Endodermal cell (in vitro differentiated cells): ENCODE measurements at regions not wholly inside any gene's neighbourhood (a gene's known extent, or its start where the extent isn't known, plus 50 kb on each side); places are given as distances from the start of the nearest gene placed in this dataset.
A peak's percentile ranks its signal among the peaks of the same experiment; 100 is the strongest.
"Not testable (repeated sequence)": the region's sequence is repeated elsewhere in the genome, so short reads cannot be mapped to it uniquely, and the experiment has no call there.

ENCODE experiments used
- DNase-seq: peaks from one replicate; pipeline ENCODE4 v3.0.0-alpha.2; 2017
- H3K27ac ChIP-seq: 2 replicates; pipeline ENCODE4 v1.5.1; 2013; ENCODE audit warnings: mild to moderate bottlenecking, low read depth, low read length, moderate library complexity
- H3K27me3 ChIP-seq: 2 replicates; pipeline ENCODE4 v1.6.1; 2013; ENCODE audit warnings: mild to moderate bottlenecking, low read length, moderate library complexity; ENCODE audit not compliant: insufficient read depth, control insufficient read depth, poor library complexity, severe bottlenecking
- H3K36me3 ChIP-seq: 2 replicates; pipeline ENCODE4 v1.7.0; 2013; ENCODE audit warnings: mild to moderate bottlenecking, low read length, moderate library complexity; ENCODE audit not compliant: control insufficient read depth, insufficient read depth
- H3K4me1 ChIP-seq: one replicate; pipeline ENCODE4 v1.7.0; 2013; ENCODE audit warnings: low read length; ENCODE audit not compliant: control insufficient read depth, insufficient read depth
- H3K4me3 ChIP-seq: 2 replicates; pipeline ENCODE4 v1.5.1; 2013; ENCODE audit warnings: mild to moderate bottlenecking, low read length, moderate library complexity
- H3K9ac ChIP-seq: 2 replicates; pipeline ENCODE4 v1.6.1; 2013; ENCODE audit warnings: mild to moderate bottlenecking, low read length, moderate library complexity; ENCODE audit not compliant: poor library complexity, severe bottlenecking; ENCODE audit errors: extremely low read depth
- H3K9me3 ChIP-seq: 2 replicates; pipeline ENCODE4 v1.6.1; 2013; ENCODE audit warnings: mild to moderate bottlenecking, low read length, moderate library complexity; ENCODE audit not compliant: control insufficient read depth
- H3K27ac Mint-ChIP-seq: 2 replicates; pipeline ENCODE4 v1.8.0; 2020; ENCODE audit warnings: mixed read lengths
- H3K27me3 Mint-ChIP-seq: 2 replicates; pipeline ENCODE4 v1.8.0; 2021; ENCODE audit warnings: mild to moderate bottlenecking, mixed read lengths; ENCODE audit not compliant: insufficient read depth
- H3K36me3 Mint-ChIP-seq: 2 replicates; pipeline ENCODE4 v1.8.0; 2020; ENCODE audit warnings: low read depth, mixed read lengths
- H3K4me1 Mint-ChIP-seq: 2 replicates; pipeline ENCODE4 v1.8.0; 2020; ENCODE audit warnings: mixed read lengths
- H3K4me3 Mint-ChIP-seq: 2 replicates; pipeline ENCODE4 v1.8.0; 2020; ENCODE audit warnings: mild to moderate bottlenecking, moderate library complexity, mixed read lengths
- H3K9me3 Mint-ChIP-seq: 2 replicates; pipeline ENCODE4 v1.8.0; 2020; ENCODE audit warnings: mild to moderate bottlenecking, mixed read lengths
- WGBS, 2 experiments: methylation state at CpG; one replicate each; pipeline versions ENCODE4 v1.1.5 to v1.1.7; 2013; ENCODE audit warnings: missing lambda C conversion rate in 2 of 2, mixed read lengths in 1 of 2; ENCODE audit not compliant: insufficient coverage in 1 of 2, insufficient read length in 1 of 2; 5-methylcytosine and 5-hydroxymethylcytosine counted together
- TF ChIP-seq, protein P1 (sequence below): fragments of 200-600 bp; sonication (generic); conservative IDR thresholded peaks from 2 replicates; pipeline ENCODE4 v1.5.0; 2021; ENCODE audit warnings: antibody characterized with exemption, mild to moderate bottlenecking

DNA sequence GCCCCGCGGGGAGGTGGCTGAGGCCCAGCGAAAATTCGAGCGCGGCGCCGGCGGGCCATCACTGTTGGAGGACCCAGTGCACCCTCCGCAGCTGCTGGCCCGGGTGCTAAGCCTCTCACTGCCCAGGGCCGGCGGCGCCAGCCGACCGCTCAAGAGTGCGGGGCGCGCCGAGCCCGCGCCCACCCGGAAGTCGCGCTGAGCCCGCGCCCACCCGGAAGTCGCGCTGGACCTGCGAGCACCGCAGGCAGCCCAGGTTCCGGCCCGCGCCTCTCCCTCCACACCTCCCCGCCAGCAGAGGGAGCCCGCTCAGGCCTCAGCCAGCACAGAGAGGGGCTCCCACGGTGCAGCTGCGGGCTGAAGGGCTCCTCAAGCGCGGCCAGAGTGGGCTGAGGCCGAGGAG is 165.5 kb upstream of the BDP1 start:
- H3K27ac ChIP-seq, H3K27me3 ChIP-seq, H3K9ac ChIP-seq, H3K4me3 ChIP-seq, H3K27ac Mint-ChIP-seq, H3K4me3 Mint-ChIP-seq, H3K36me3 Mint-ChIP-seq, H3K27me3 Mint-ChIP-seq, H3K36me3 ChIP-seq, H3K9me3 Mint-ChIP-seq, DNase-seq, H3K4me1 ChIP-seq, H3K9me3 ChIP-seq, H3K4me1 Mint-ChIP-seq: not testable (repeated sequence)
- WGBS, 2 experiments: no CpG with 5 or more reads among the region's 42 CpGs
- TF ChIP-seq, protein P1, sequence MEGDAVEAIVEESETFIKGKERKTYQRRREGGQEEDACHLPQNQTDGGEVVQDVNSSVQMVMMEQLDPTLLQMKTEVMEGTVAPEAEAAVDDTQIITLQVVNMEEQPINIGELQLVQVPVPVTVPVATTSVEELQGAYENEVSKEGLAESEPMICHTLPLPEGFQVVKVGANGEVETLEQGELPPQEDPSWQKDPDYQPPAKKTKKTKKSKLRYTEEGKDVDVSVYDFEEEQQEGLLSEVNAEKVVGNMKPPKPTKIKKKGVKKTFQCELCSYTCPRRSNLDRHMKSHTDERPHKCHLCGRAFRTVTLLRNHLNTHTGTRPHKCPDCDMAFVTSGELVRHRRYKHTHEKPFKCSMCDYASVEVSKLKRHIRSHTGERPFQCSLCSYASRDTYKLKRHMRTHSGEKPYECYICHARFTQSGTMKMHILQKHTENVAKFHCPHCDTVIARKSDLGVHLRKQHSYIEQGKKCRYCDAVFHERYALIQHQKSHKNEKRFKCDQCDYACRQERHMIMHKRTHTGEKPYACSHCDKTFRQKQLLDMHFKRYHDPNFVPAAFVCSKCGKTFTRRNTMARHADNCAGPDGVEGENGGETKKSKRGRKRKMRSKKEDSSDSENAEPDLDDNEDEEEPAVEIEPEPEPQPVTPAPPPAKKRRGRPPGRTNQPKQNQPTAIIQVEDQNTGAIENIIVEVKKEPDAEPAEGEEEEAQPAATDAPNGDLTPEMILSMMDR: peak; percentile 19

DNA sequence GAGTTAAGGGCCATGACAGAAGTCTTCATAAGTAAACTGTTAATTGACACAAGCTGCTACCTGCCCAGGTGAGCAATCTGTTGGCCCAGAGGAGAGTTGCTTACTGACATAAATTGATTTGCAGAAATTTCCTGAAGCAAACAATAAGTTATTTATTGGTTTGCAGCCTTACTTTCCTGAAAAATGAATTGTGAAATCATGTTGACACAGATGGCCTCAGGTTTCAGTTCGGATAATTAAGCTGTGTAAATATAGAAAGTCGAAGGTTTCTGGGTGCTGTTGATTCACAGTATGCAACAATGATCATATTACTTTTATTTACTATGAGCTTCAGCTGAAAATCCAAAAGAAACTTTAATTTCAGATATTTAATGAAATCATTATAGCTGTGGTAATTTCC is 164.5 kb upstream of the BDP1 start:
- not testable (repeated sequence) for DNase-seq, H3K36me3 ChIP-seq, H3K4me3 ChIP-seq, H3K9me3 Mint-ChIP-seq, H3K27me3 ChIP-seq, H3K4me1 Mint-ChIP-seq, H3K9me3 ChIP-seq, H3K27ac Mint-ChIP-seq, H3K27ac ChIP-seq, H3K27me3 Mint-ChIP-seq, H3K36me3 Mint-ChIP-seq, H3K9ac ChIP-seq, H3K4me1 ChIP-seq, H3K4me3 Mint-ChIP-seq
- WGBS, 2 experiments: no CpG with 5 or more reads among the region's 2 CpGs
